ENCODE measurements at regions not wholly inside any gene's neighbourhood (a gene's known extent, or its start where the extent isn't known, plus 50 kb on each side); places are given as distances from the start of the nearest gene placed in this dataset.

DNA sequence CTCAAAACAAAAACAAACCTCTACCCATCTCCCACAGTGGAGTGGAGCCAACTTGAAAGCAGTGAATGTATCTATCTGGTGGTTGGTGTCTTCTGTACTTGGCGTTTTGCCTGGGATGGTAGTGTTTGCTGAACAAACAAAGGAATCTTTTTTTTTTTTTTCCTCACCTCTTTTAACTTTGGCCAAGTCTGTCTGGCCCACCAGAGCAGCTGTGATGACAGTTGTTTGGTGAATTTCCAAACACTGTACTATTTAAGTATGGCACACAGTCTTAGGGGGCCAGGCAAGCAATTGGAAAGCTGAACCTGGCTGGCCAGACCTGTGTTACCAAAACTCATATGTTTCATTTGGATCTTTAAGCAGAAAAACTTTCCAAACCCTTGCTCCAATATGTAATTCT lies 101.8 kb upstream of the CDH13 start:
- 60 to 94% (median 83%) methylated on average over 1 of the region's 1 CpG for WGBS, 5 donors
- Histone ChIP-seq H3K27me3 (replicated peaks in 1 of 7) (peaks cover 0 to 8% (median 0%) of the 10 kb centered on the region in 7 donors), H3K4me3 (no peak overlapping the region), H3K4me1 (no peaks in the 10 kb centered on the region), H3K36me3 (no peaks in the 10 kb centered on the region), H3K27ac (no peak overlapping the region), H3K9me3 (peaks cover 0 to 26% (median 8%) of the 10 kb centered on the region in 8 donors)
- intact Hi-C loops (cut with DNase I; ENCODE audit: low total_unique reads), result no loop called here
- no peak for TF ChIP-seq POLR2A (IDR thresholded peaks at IDR 0.05)
- DNase-seq, result no peak

DNA sequence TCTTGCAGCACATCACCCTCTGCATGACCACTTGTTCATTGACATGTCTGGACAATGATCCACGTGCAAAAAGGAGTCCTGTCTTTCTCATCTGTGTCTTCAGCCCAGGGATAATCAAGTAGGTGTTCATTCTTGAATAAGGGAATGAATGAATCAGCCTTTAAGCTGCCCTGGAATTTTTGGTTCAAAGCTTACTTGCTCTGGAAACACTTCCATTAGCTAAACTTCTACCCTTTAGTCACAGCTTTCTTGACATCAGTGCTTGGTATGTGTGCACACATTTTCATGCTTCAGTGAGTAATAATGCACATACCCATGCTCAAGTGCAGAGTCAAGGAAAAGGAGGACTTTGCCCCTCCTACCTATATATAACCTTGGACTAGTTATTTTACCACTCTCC lies 103.0 kb upstream of the CDH13 start:
- intact Hi-C loops (cut with DNase I; ENCODE audit: low total_unique reads), result no loop called here
- Histone ChIP-seq H3K9me3 (peaks cover 0 to 18% (median 6%) of the 10 kb centered on the region in 8 donors), H3K4me3 (no peak overlapping the region), H3K27ac (no peak overlapping the region), H3K27me3 (replicated peaks in 1 of 7) (peaks cover 0 to 8% (median 0%) of the 10 kb centered on the region in 7 donors), H3K4me1 (no peaks in the 10 kb centered on the region), H3K36me3 (no peaks in the 10 kb centered on the region)
- no peak for TF ChIP-seq POLR2AphosphoS5 (IDR thresholded peaks at IDR 0.05)
- TF ChIP-seq CTCF (IDR thresholded peaks at IDR 0.05 in 8 of 11, conservative IDR thresholded peaks at IDR 0.05 in 3 of 11), result no peak
- TF ChIP-seq POLR2A (IDR thresholded peaks at IDR 0.05), result no peak
- no peak for DNase-seq
- 26 to 62% (median 43%) methylated on average over 1 of the region's 1 CpG for WGBS, 5 donors

GRCh38 chr16:82522026-82522425 lies 104.7 kb upstream of the CDH13 start:
- Histone ChIP-seq H3K4me3 (no peak overlapping the region), H3K27me3 (replicated peaks in 1 of 7) (peaks cover 0 to 8% (median 0%) of the 10 kb centered on the region in 7 donors), H3K27ac (no peak overlapping the region), H3K4me1 (no peaks in the 10 kb centered on the region), H3K36me3 (no peaks in the 10 kb centered on the region), H3K9me3 (peaks cover 0 to 16% (median 6%) of the 10 kb centered on the region in 8 donors)
- 68 to 78% (median 73%) methylated on average over 6 of the region's 6 CpGs for WGBS, 5 donors
- DNase-seq, result no peak
- TF ChIP-seq CTCF (IDR thresholded peaks at IDR 0.05 in 8 of 11, conservative IDR thresholded peaks at IDR 0.05 in 3 of 11), result no peak
- no peak for TF ChIP-seq POLR2AphosphoS5 (IDR thresholded peaks at IDR 0.05)
- TF ChIP-seq POLR2A (IDR thresholded peaks at IDR 0.05), result no peak
- intact Hi-C loops (cut with DNase I; ENCODE audit: low total_unique reads), result no loop called here

GRCh38 chr16:82518811-82519210 lies 108.0 kb upstream of the CDH13 start:
- intact Hi-C loops (cut with DNase I; ENCODE audit: low total_unique reads), result no loop called here
- no peak overlapping the region for H3K27ac ChIP-seq
- H3K36me3 ChIP-seq, result no peaks in the 10 kb centered on the region
- WGBS, 5 donors, result 56 to 73% (median 58%) methylated on average over 2 of the region's 2 CpGs
- H3K4me1 ChIP-seq, result no peaks in the 10 kb centered on the region
- H3K4me3 ChIP-seq, result no peak overlapping the region
- peaks cover 0 to 8% (median 0%) of the 10 kb centered on the region in 7 donors for H3K27me3 ChIP-seq (replicated peaks in 1 of 7)
- TF ChIP-seq CTCF (IDR thresholded peaks at IDR 0.05 in 8 of 11, conservative IDR thresholded peaks at IDR 0.05 in 3 of 11) (no peak), POLR2AphosphoS5 (IDR thresholded peaks at IDR 0.05) (no peak), POLR2A (IDR thresholded peaks at IDR 0.05) (no peak)
- no peak for DNase-seq
- H3K9me3 ChIP-seq, result peaks cover 0 to 6% (median 0%) of the 10 kb centered on the region in 8 donors

- 72 to 91% (median 84%) methylated on average over 4 of the region's 4 CpGs for WGBS, 5 donors
- Histone ChIP-seq H3K27me3 (replicated peaks in 1 of 7) (peaks cover 0 to 6% (median 0%) of the 10 kb centered on the region in 7 donors), H3K4me3 (no peak overlapping the region), H3K9me3 (peaks cover 0 to under 1% (median 0%) of the 10 kb centered on the region in 8 donors), H3K4me1 (no peaks in the 10 kb centered on the region), H3K36me3 (no peaks in the 10 kb centered on the region), H3K27ac (no peak overlapping the region)
- DNase-seq, result no peak
- intact Hi-C loops (cut with DNase I; ENCODE audit: low total_unique reads), result no loop called here
- TF ChIP-seq CTCF (IDR thresholded peaks at IDR 0.05 in 8 of 11, conservative IDR thresholded peaks at IDR 0.05 in 3 of 11) (no peak), POLR2A (IDR thresholded peaks at IDR 0.05) (no peak), POLR2AphosphoS5 (IDR thresholded peaks at IDR 0.05) (no peak)
Measured at GRCh38 chr16:82514262-82514661, 112.5 kb upstream of the CDH13 start.
